ENCODE measurements at regions not wholly inside any gene's neighbourhood (a gene's known extent, or its start where the extent isn't known, plus 50 kb on each side); places are given as distances from the start of the nearest gene placed in this dataset.

DNA sequence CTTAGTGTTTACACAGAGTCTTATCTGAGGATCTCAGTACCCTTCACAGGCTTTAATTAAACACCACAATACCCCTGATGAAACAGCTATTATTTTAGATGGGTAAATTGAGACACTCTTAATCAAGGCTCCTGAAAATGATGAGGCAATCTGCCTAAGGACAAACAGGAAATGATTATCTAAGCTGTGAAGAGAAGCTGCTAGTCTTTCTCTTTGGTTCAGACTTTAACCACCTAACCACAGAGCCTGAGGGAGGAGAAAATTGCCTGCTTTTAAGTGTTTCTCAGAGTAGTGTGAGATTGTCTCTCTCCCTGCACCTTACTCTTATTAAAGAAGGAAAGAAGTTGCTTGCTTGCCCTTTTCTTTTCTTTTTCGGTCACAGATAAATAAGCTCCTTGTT, 364.3 kb upstream of the ADAMTS9 start:
- no peak overlapping the region for H3K4me3 ChIP-seq
- H3K27ac ChIP-seq, result no peak overlapping the region
- no peaks in the 10 kb centered on the region for H3K4me1 ChIP-seq
- H3K9me3 ChIP-seq, result peaks cover 0 to 3% (median 0%) of the 10 kb centered on the region in 3 donors
- intact Hi-C loops (cut with DNase I; ENCODE audit: low total_unique reads), result no loop called here
- H3K36me3 ChIP-seq, result no peaks in the 10 kb centered on the region
- no peaks in the 10 kb centered on the region for H3K27me3 ChIP-seq
- DNase-seq, result no peak
- TF ChIP-seq, protein P1, sequence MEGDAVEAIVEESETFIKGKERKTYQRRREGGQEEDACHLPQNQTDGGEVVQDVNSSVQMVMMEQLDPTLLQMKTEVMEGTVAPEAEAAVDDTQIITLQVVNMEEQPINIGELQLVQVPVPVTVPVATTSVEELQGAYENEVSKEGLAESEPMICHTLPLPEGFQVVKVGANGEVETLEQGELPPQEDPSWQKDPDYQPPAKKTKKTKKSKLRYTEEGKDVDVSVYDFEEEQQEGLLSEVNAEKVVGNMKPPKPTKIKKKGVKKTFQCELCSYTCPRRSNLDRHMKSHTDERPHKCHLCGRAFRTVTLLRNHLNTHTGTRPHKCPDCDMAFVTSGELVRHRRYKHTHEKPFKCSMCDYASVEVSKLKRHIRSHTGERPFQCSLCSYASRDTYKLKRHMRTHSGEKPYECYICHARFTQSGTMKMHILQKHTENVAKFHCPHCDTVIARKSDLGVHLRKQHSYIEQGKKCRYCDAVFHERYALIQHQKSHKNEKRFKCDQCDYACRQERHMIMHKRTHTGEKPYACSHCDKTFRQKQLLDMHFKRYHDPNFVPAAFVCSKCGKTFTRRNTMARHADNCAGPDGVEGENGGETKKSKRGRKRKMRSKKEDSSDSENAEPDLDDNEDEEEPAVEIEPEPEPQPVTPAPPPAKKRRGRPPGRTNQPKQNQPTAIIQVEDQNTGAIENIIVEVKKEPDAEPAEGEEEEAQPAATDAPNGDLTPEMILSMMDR (IDR thresholded peaks at IDR 0.05), result no peak

- TF ChIP-seq, protein P1 (IDR thresholded peaks at IDR 0.05), result no peak
- no peak for DNase-seq
- Histone ChIP-seq H3K4me3 (no peak overlapping the region), H3K9me3 (peaks cover 0 to 13% (median 4%) of the 10 kb centered on the region in 3 donors), H3K4me1 (no peaks in the 10 kb centered on the region), H3K36me3 (peaks cover 0 to 5% (median 0%) of the 10 kb centered on the region in 3 donors), H3K27me3 (no peaks in the 10 kb centered on the region), H3K27ac (no peak overlapping the region)
- intact Hi-C loops (cut with DNase I; ENCODE audit: low total_unique reads), result no loop called here
These were observed 360.4 kb upstream of the ADAMTS9 start for GRCh38 chr3:65048151-65048550.

DNA sequence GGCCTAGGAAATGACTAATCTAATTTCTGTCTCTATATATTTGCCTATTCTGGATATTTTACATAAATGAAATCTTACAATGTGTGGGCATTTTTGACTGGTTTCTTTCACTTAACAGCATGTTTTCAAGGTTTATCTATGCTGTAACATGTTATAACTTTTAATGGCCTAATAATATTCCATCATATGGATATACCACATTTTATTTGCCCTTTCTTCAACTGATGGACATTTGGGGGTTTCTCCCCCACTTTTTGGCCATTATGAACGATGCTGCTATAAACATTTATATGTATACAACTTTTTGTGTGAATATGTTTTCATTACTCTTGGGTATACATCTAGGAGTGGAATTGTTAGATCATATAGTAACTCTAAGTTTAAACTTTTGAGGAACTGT, 357.3 kb upstream of the ADAMTS9 start:
- no peak for DNase-seq
- TF ChIP-seq, protein P1 (IDR thresholded peaks at IDR 0.05), result no peak
- Histone ChIP-seq H3K27ac (no peak overlapping the region), H3K4me1 (no peaks in the 10 kb centered on the region), H3K36me3 (peaks cover 0 to 5% (median 0%) of the 10 kb centered on the region in 3 donors), H3K27me3 (no peaks in the 10 kb centered on the region), H3K4me3 (no peak overlapping the region), H3K9me3 (peaks cover 0 to 13% (median 4%) of the 10 kb centered on the region in 3 donors)
- intact Hi-C loops (cut with DNase I; ENCODE audit: low total_unique reads), result no loop called here

- H3K9me3 ChIP-seq, result peaks cover 0 to 13% (median 4%) of the 10 kb centered on the region in 3 donors
- peaks cover 0 to 5% (median 0%) of the 10 kb centered on the region in 3 donors for H3K36me3 ChIP-seq
- no peak overlapping the region for H3K4me3 ChIP-seq
- no peaks in the 10 kb centered on the region for H3K4me1 ChIP-seq
- no peak overlapping the region for H3K27ac ChIP-seq
- DNase-seq, result no peak
- TF ChIP-seq, protein P1 (IDR thresholded peaks at IDR 0.05), result no peak
- intact Hi-C loops (cut with DNase I; ENCODE audit: low total_unique reads), result no loop called here
- no peaks in the 10 kb centered on the region for H3K27me3 ChIP-seq
These were observed 356.6 kb upstream of the ADAMTS9 start for GRCh38 chr3:65044401-65044800.

GRCh38 chr3:65042675-65043074, 354.9 kb upstream of the ADAMTS9 start:
- TF ChIP-seq, protein P1 (IDR thresholded peaks at IDR 0.05), result no peak
- Histone ChIP-seq H3K4me1 (no peaks in the 10 kb centered on the region), H3K4me3 (no peak overlapping the region), H3K36me3 (peaks cover 0 to 5% (median 0%) of the 10 kb centered on the region in 3 donors), H3K27ac (no peak overlapping the region), H3K27me3 (no peaks in the 10 kb centered on the region), H3K9me3 (peaks cover 0 to 13% (median 4%) of the 10 kb centered on the region in 3 donors)
- intact Hi-C loops (cut with DNase I; ENCODE audit: low total_unique reads), result no loop called here
- no peak for DNase-seq

GRCh38 chr3:65039754-65040210, 352.0 kb upstream of the ADAMTS9 start:
- intact Hi-C loops (cut with DNase I; ENCODE audit: low total_unique reads), result no loop called here
- Histone ChIP-seq H3K4me3 (no peak overlapping the region), H3K27me3 (no peaks in the 10 kb centered on the region), H3K4me1 (no peaks in the 10 kb centered on the region), H3K9me3 (no peaks in the 10 kb centered on the region), H3K36me3 (no peaks in the 10 kb centered on the region), H3K27ac (no peak overlapping the region)
- TF ChIP-seq, protein P1 (IDR thresholded peaks at IDR 0.05), result no peak
- DNase-seq, result no peak

All from tibial artery (tissue), 4 donors.